Left ventricle myocardium inferior (tissue), 1 donor: ENCODE measurements at regions not wholly inside any gene's neighbourhood (a gene's known extent, or its start where the extent isn't known, plus 50 kb on each side); places are given as distances from the start of the nearest gene placed in this dataset.

Source experiments
- DNase-seq: peaks from one replicate; pipeline ENCODE4 v3.0.0-alpha.2; 2020
- H3K27ac ChIP-seq: fragments of 200-600 bp; replicated peaks from 2 replicates; pipeline ENCODE4 v1.8.0; 2021
- H3K27me3 ChIP-seq: fragments of 200-600 bp; 2 replicates; pipeline ENCODE4 v1.8.0; 2021; ENCODE audit warnings: low read depth
- H3K36me3 ChIP-seq: fragments of 200-600 bp; 2 replicates; pipeline ENCODE4 v1.8.0; 2021
- H3K4me1 ChIP-seq: fragments of 200-600 bp; 2 replicates; pipeline ENCODE4 v1.8.0; 2021
- H3K4me3 ChIP-seq: fragments of 200-600 bp; 2 replicates; pipeline ENCODE4 v1.8.0; 2021; ENCODE audit warnings: mild to moderate bottlenecking, moderate library complexity
- H3K9me3 ChIP-seq: fragments of 200-600 bp; replicated peaks from 2 replicates; pipeline ENCODE4 v1.8.0; 2021
- intact Hi-C: fragments of 100-400 bp; cut with micrococcal nuclease; formaldehyde crosslinking; loops from one replicate; pipeline ENCODE4 v1.11.0; 2022
- TF ChIP-seq, protein P1 (sequence below): fragments of 200-600 bp; IDR thresholded peaks from 2 replicates; pipeline ENCODE4 v1.8.0; 2021; ENCODE audit warnings: antibody characterized with exemption, mild to moderate bottlenecking, borderline replicate concordance
- donor health status: DM: no; HTN: yes; CAD: no; lungs with severe emphysema.

DNA sequence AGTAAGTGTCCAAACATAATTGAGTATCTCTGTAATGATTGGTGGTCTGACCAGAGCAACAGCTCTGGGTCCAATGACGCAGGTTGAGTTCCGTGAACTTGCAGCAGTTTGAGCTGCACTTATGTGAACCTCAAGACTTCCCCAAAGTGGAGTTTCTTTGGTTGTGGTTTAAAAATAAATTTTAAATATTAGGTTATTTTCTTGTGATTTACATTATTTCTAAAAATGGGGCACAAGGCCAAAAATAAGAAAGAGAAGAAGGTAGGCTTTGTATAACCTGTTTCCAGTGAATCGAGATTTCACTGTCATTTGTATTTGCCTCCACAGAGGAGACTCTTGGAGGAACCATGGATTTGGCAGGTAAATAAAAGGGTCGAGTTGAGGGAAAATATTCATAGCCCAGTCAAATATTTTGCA is 166.4 kb upstream of the ZNF217 start:
- Histone ChIP-seq H3K9me3 (no peaks in the 10 kb centered on the region), H3K36me3 (no peaks in the 10 kb centered on the region), H3K27ac (no peak overlapping the region), H3K27me3 (no peaks in the 10 kb centered on the region), H3K4me3 (no peak overlapping the region), H3K4me1 (no peaks in the 10 kb centered on the region)
- intact Hi-C loops = no loop called here
- TF ChIP-seq, protein P1, sequence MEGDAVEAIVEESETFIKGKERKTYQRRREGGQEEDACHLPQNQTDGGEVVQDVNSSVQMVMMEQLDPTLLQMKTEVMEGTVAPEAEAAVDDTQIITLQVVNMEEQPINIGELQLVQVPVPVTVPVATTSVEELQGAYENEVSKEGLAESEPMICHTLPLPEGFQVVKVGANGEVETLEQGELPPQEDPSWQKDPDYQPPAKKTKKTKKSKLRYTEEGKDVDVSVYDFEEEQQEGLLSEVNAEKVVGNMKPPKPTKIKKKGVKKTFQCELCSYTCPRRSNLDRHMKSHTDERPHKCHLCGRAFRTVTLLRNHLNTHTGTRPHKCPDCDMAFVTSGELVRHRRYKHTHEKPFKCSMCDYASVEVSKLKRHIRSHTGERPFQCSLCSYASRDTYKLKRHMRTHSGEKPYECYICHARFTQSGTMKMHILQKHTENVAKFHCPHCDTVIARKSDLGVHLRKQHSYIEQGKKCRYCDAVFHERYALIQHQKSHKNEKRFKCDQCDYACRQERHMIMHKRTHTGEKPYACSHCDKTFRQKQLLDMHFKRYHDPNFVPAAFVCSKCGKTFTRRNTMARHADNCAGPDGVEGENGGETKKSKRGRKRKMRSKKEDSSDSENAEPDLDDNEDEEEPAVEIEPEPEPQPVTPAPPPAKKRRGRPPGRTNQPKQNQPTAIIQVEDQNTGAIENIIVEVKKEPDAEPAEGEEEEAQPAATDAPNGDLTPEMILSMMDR = no peak
- DNase-seq = no peak

DNA sequence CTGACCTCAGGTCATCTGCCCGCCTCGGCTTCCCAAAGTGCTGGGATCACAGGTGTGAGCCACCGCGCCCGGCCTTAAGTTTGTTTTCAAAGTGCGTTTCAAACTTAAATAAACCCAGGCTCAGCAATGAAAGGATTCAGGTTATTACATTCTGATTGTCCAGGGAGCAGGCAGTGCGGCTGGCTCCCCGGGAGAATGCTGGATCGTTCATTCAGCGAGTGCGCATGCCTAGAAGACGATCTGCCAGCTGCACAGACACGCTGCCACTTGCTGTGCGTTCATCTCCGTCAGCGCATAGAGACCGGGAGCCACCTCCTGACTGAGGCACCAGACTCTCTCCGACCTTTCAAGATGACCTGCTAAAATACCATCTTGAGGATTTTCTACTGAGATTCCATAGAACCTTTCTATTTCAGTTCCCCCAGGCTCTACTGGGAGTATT is 163.9 kb upstream of the ZNF217 start:
- intact Hi-C loops = no loop called here
- no peaks in the 10 kb centered on the region for H3K9me3 ChIP-seq
- H3K4me3 ChIP-seq = no peak overlapping the region
- no peaks in the 10 kb centered on the region for H3K27me3 ChIP-seq
- H3K4me1 ChIP-seq = no peaks in the 10 kb centered on the region
- no peak overlapping the region for H3K27ac ChIP-seq
- TF ChIP-seq, protein P1 = no peak
- no peak for DNase-seq
- H3K36me3 ChIP-seq = no peaks in the 10 kb centered on the region

- Histone ChIP-seq H3K36me3 (no peaks in the 10 kb centered on the region), H3K27ac (no peak overlapping the region), H3K4me1 (peaks cover 11% of the 10 kb centered on the region), H3K9me3 (no peaks in the 10 kb centered on the region), H3K4me3 (no peak overlapping the region), H3K27me3 (no peaks in the 10 kb centered on the region)
- intact Hi-C loops = no loop called here
- DNase-seq = no peak
- TF ChIP-seq, protein P1 = no peak
These were observed 162.3 kb upstream of the ZNF217 start for GRCh38 chr20:53755733-53756531.

GRCh38 chr20:53753880-53754459 is 160.3 kb upstream of the ZNF217 start:
- H3K36me3 ChIP-seq = no peaks in the 10 kb centered on the region
- no peak overlapping the region for H3K4me3 ChIP-seq
- no peak for DNase-seq
- TF ChIP-seq, protein P1 = no peak
- intact Hi-C loops = no loop called here
- no peak overlapping the region for H3K27ac ChIP-seq
- H3K27me3 ChIP-seq = no peaks in the 10 kb centered on the region
- peaks cover 14% of the 10 kb centered on the region for H3K4me1 ChIP-seq
- H3K9me3 ChIP-seq = no peaks in the 10 kb centered on the region

DNA sequence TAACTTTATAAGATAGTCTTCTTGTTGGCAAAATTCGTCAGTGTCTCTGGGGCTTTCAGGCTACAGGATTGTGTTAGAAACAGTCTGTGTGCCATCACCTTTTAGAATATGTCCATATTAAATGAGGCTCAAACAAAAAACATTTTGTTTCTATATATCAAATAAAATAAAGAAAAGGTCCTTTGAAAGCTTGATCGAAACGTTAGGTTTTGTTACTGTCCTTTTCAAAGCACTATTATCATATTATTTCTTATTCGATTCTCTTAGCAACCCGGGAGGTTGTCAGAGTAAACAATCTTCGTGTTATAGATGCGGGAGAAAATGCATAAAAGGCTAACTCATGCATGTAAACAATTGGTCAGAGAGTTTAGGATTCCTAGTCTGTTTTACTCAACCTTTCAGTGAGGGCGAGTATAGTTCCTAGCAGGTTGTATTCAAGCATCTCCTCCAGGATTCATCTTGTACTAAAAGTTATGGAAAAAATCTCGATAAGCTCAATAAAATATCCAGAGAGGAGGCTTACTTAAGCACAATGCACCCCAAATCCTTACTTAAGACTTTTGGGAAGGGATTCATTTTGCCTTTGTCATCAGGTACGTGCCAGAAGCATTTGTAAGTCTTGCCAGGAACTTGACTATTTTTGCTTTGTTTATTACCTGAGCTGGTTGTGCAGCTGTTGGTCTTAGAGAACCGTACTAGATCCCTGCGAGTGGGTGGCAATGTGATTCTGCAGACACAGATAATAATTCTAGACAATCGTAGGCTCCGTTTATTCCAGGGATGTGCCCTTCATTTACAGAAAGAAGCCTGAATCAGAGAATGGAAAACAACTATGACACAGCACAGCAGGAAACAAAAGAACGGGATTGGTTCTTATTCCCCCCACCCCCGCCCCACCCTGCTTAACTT is 159.6 kb upstream of the ZNF217 start:
- Histone ChIP-seq H3K9me3 (no peaks in the 10 kb centered on the region), H3K27ac (no peak overlapping the region), H3K4me3 (no peak overlapping the region), H3K4me1 (peaks cover 14% of the 10 kb centered on the region), H3K36me3 (no peaks in the 10 kb centered on the region), H3K27me3 (no peaks in the 10 kb centered on the region)
- DNase-seq = no peak
- TF ChIP-seq, protein P1 = no peak
- intact Hi-C loops = no loop called here
